ENCODE measurements at regions not wholly inside any gene's neighbourhood (a gene's known extent, or its start where the extent isn't known, plus 50 kb on each side); places are given as distances from the start of the nearest gene placed in this dataset.

DNA sequence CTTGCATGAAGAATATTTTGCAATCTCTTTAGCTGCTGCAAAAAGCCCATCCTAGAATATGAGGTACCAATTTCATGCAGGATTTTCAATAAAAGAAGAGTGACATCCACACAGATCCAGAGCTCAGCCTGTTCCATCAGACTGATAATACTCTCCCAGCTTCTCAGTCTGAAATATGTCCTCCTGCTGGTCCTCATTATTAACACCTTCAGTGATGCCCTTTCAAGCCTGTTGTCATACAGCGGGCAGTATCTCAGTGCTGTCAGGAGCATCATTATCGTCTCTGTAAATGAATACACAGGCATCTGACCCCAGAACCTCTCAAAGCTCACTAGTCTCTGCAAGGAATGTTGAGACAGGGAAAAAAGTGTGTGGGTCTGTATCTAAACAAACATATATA, 1387.8 kb downstream of the OTOL1 start:
- in situ Hi-C loops (cut with MboI) (no loop called here), intact Hi-C loops (cut with micrococcal nuclease; ENCODE audit: unreplicated experiment) (no loop called here)
- ATAC-seq (no peak), DNase-seq (ENCODE audit: low read depth, low spot score) (no peak), FAIRE-seq (no peak)
- Histone ChIP-seq H3K36me3 (ENCODE audit: control insufficient read depth in 2 of 2, insufficient read depth in 2 of 2, low read length in 1 of 2) (no peaks in the 10 kb centered on the region), H3K9me3 (replicated peaks; ENCODE audit: control insufficient read depth, insufficient read depth, low read length) (no peaks in the 10 kb centered on the region), H3K79me2 (ENCODE audit: control insufficient read depth, insufficient read depth, low read length) (no peaks in the 10 kb centered on the region), H3K4me1 (ENCODE audit: control insufficient read depth, insufficient read depth, low read length) (no peaks in the 10 kb centered on the region), H4K20me1 (ENCODE audit: control insufficient read depth, insufficient read depth) (no peaks in the 10 kb centered on the region), H3K9ac (ENCODE audit: control insufficient read depth, insufficient read depth, low read length) (no peak overlapping the region), H2AFZ (ENCODE audit: control insufficient read depth, low read depth, low read length) (no peak overlapping the region), H3K4me2 (ENCODE audit: control insufficient read depth, insufficient read depth) (no peak overlapping the region), H3K27ac (ENCODE audit: control insufficient read depth, insufficient read depth) (no peak overlapping the region), H3K4me3 (no peak overlapping the region), H3K27me3 (replicated peaks in 1 of 2; ENCODE audit: control insufficient read depth in 2 of 2, insufficient read depth in 2 of 2, low read length in 1 of 2) (no peaks in the 10 kb centered on the region)
- ChIA-PET SMC1A (ENCODE audit: uncharacterized antibody, unreplicated experiment) (no interaction called here), RAD21 (ENCODE audit: unreplicated experiment) (no interaction called here), CTCF (no interaction called here), POLR2A (no interaction called here)
- TF ChIP-seq SMARCA5 (IDR thresholded peaks at IDR 0.05): no peak
- no peak for TF ChIP-seq ZNF207 (IDR thresholded peaks at IDR 0.05; ENCODE audit: borderline replicate concordance)
- no peak for TF ChIP-seq JUND (IDR thresholded peaks at IDR 0.05; ENCODE audit: low read depth, low read length)
- no peak for TF ChIP-seq ETV6 (conservative IDR thresholded peaks at IDR 0.05 in 1 of 2, IDR thresholded peaks at IDR 0.05 in 1 of 2; ENCODE audit: borderline replicate concordance in 1 of 2, low read depth in 1 of 2)
- TF ChIP-seq SUZ12 (IDR thresholded peaks at IDR 0.05; ENCODE audit: unreplicated experiment): no peak
- no peak for TF ChIP-seq SRF (IDR thresholded peaks at IDR 0.05; ENCODE audit: low read depth in 2 of 2, low read length in 2 of 2)
- TF ChIP-seq PAX5 (IDR thresholded peaks at IDR 0.05; ENCODE audit: borderline replicate concordance, low read depth, low read length): no peak
- TF ChIP-seq RAD21 (IDR thresholded peaks at IDR 0.05; ENCODE audit: insufficient read depth, low read depth, low read length): no peak
- TF ChIP-seq YY1 (IDR thresholded peaks at IDR 0.05; ENCODE audit: low read depth, low read length): no peak
- TF ChIP-seq GABPA (IDR thresholded peaks at IDR 0.05; ENCODE audit: low read depth): no peak
- no peak for TF ChIP-seq ZSCAN29 (IDR thresholded peaks at IDR 0.05)
- no peak for TF ChIP-seq NBN (IDR thresholded peaks at IDR 0.05)
- no peak for TF ChIP-seq ZBED1 (IDR thresholded peaks at IDR 0.05; ENCODE audit: borderline replicate concordance)
- TF ChIP-seq, protein P1, sequence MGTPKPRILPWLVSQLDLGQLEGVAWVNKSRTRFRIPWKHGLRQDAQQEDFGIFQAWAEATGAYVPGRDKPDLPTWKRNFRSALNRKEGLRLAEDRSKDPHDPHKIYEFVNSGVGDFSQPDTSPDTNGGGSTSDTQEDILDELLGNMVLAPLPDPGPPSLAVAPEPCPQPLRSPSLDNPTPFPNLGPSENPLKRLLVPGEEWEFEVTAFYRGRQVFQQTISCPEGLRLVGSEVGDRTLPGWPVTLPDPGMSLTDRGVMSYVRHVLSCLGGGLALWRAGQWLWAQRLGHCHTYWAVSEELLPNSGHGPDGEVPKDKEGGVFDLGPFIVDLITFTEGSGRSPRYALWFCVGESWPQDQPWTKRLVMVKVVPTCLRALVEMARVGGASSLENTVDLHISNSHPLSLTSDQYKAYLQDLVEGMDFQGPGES (IDR thresholded peaks at IDR 0.05): no peak
- BruUV-seq (replicated peaks): no TSS peak
- WGBS (ENCODE audit: insufficient coverage, insufficient replicate concordance, low lambda C conversion rate, missing lambda C conversion rate): 0% methylated on average over 2 of the region's 2 CpGs
